ENCODE measurements at regions not wholly inside any gene's neighbourhood (a gene's known extent, or its start where the extent isn't known, plus 50 kb on each side); places are given as distances from the start of the nearest gene placed in this dataset.

GRCh38 chr3:41053220-41053619 lies 146.1 kb upstream of the CTNNB1 start:
- DNase-seq: no peak

GRCh38 chr3:41060106-41060505 lies 139.2 kb upstream of the CTNNB1 start:
- no peak for DNase-seq

- DNase-seq: no peak
Observed at GRCh38 chr3:41064070-41064469, 135.2 kb upstream of the CTNNB1 start.

- DNase-seq: no peak
Observed at GRCh38 chr3:41064526-41064925, 134.8 kb upstream of the CTNNB1 start.

GRCh38 chr3:41065340-41065739 lies 134.0 kb upstream of the CTNNB1 start:
- DNase-seq: no peak

GRCh38 chr3:41073190-41073589 lies 126.1 kb upstream of the CTNNB1 start:
- no peak for DNase-seq

GRCh38 chr3:41075975-41076374 lies 123.3 kb upstream of the CTNNB1 start:
- DNase-seq: no peak

GRCh38 chr3:41076399-41076798 lies 122.9 kb upstream of the CTNNB1 start:
- DNase-seq: no peak

- no peak for DNase-seq
Observed at GRCh38 chr3:41080141-41080540, 119.2 kb upstream of the CTNNB1 start.

GRCh38 chr3:41088882-41089281 lies 110.4 kb upstream of the CTNNB1 start:
- no peak for DNase-seq

- DNase-seq: no peak
Observed at GRCh38 chr3:41089566-41089965, 109.7 kb upstream of the CTNNB1 start.

GRCh38 chr3:41092844-41093243 lies 106.5 kb upstream of the CTNNB1 start:
- no peak for DNase-seq

GRCh38 chr3:41093476-41093875 lies 105.8 kb upstream of the CTNNB1 start:
- DNase-seq: no peak

- no peak for DNase-seq
Observed at GRCh38 chr3:41094351-41094750, 105.0 kb upstream of the CTNNB1 start.

- DNase-seq: no peak
Observed at GRCh38 chr3:41095702-41096101, 103.6 kb upstream of the CTNNB1 start.

GRCh38 chr3:41097896-41098496 lies 101.3 kb upstream of the CTNNB1 start:
- no peak for DNase-seq

GRCh38 chr3:41101231-41101630 lies 98.1 kb upstream of the CTNNB1 start:
- DNase-seq: no peak

GRCh38 chr3:41102053-41102556 lies 97.2 kb upstream of the CTNNB1 start:
- no peak for DNase-seq

GRCh38 chr3:41102750-41103149 lies 96.6 kb upstream of the CTNNB1 start:
- DNase-seq: no peak

- no peak for DNase-seq
Observed at GRCh38 chr3:41103200-41103599, 96.1 kb upstream of the CTNNB1 start.

- DNase-seq: no peak
Observed at GRCh38 chr3:41104147-41104546, 95.2 kb upstream of the CTNNB1 start.

GRCh38 chr3:41106691-41107090 lies 92.6 kb upstream of the CTNNB1 start:
- no peak for DNase-seq

- no peak for DNase-seq
Observed at GRCh38 chr3:41111011-41111410, 88.3 kb upstream of the CTNNB1 start.

GRCh38 chr3:41112466-41112865 lies 86.8 kb upstream of the CTNNB1 start:
- no peak for DNase-seq

- DNase-seq: no peak
Observed at GRCh38 chr3:41115069-41115468, 84.2 kb upstream of the CTNNB1 start.

All from DMS79 treated with DMSO at 0.1 percent for 48 hours (cell line).